Activated CD4-positive, alpha-beta T cell treated with anti-CD3 and anti-CD28 coated beads, Interleukin-2, Interleukin-4, amounts not matched to agents 100 ng/mL and 50 ng/mL, durations not matched to agents 16 hours and 8 hours (primary cell): ENCODE measurements at regions not wholly inside any gene's neighbourhood (a gene's known extent, or its start where the extent isn't known, plus 50 kb on each side); places are given as distances from the start of the nearest gene placed in this dataset.
"Not testable (repeated sequence)": the region's sequence is repeated elsewhere in the genome, so short reads cannot be mapped to it uniquely, and the experiment has no call there.

ENCODE experiments used
- DNase-seq: peaks from one replicate; pipeline ENCODE4 v3.0.0-alpha.2; 2020; ENCODE audit warnings: low spot score

- DNase-seq: not testable (repeated sequence)
These were observed 50.4 kb upstream of the TTC34 start for GRCh38 chr1:2851918-2852317.

GRCh38 chr1:2853711-2854110 lies 52.2 kb upstream of the TTC34 start:
- no peak for DNase-seq

GRCh38 chr1:2854151-2854550 lies 52.7 kb upstream of the TTC34 start:
- DNase-seq: no peak

GRCh38 chr1:2854611-2855010 lies 53.1 kb upstream of the TTC34 start:
- no peak for DNase-seq

- no peak for DNase-seq
These were observed 53.9 kb upstream of the TTC34 start for GRCh38 chr1:2855206-2856065.

GRCh38 chr1:2856066-2856390 lies 54.5 kb upstream of the TTC34 start:
- no peak for DNase-seq

- no peak for DNase-seq
These were observed 55.3 kb upstream of the TTC34 start for GRCh38 chr1:2856676-2857375.

- no peak for DNase-seq
These were observed 56.0 kb upstream of the TTC34 start for GRCh38 chr1:2857521-2857920.

- DNase-seq: no peak
These were observed 57.2 kb upstream of the TTC34 start for GRCh38 chr1:2858676-2859075.

- no peak for DNase-seq
These were observed 57.9 kb upstream of the TTC34 start for GRCh38 chr1:2859219-2859880.

GRCh38 chr1:2859881-2860430 lies 58.5 kb upstream of the TTC34 start:
- DNase-seq: no peak

- DNase-seq: no peak
These were observed 59.1 kb upstream of the TTC34 start for GRCh38 chr1:2860476-2861142.

GRCh38 chr1:2861143-2861987 lies 59.9 kb upstream of the TTC34 start:
- DNase-seq: no peak

- no peak for DNase-seq
These were observed 60.7 kb upstream of the TTC34 start for GRCh38 chr1:2861988-2862813.

- no peak for DNase-seq
These were observed 61.5 kb upstream of the TTC34 start for GRCh38 chr1:2862814-2863647.

- DNase-seq: no peak
These were observed 62.1 kb upstream of the TTC34 start for GRCh38 chr1:2863648-2863963.

GRCh38 chr1:2864203-2864905 lies 62.9 kb upstream of the TTC34 start:
- DNase-seq: no peak

- DNase-seq: no peak
These were observed 63.5 kb upstream of the TTC34 start for GRCh38 chr1:2865000-2865399.
